ENCODE measurements at regions not wholly inside any gene's neighbourhood (a gene's known extent, or its start where the extent isn't known, plus 50 kb on each side); places are given as distances from the start of the nearest gene placed in this dataset.
"Not testable (repeated sequence)": the region's sequence is repeated elsewhere in the genome, so short reads cannot be mapped to it uniquely, and the experiment has no call there.

DNA sequence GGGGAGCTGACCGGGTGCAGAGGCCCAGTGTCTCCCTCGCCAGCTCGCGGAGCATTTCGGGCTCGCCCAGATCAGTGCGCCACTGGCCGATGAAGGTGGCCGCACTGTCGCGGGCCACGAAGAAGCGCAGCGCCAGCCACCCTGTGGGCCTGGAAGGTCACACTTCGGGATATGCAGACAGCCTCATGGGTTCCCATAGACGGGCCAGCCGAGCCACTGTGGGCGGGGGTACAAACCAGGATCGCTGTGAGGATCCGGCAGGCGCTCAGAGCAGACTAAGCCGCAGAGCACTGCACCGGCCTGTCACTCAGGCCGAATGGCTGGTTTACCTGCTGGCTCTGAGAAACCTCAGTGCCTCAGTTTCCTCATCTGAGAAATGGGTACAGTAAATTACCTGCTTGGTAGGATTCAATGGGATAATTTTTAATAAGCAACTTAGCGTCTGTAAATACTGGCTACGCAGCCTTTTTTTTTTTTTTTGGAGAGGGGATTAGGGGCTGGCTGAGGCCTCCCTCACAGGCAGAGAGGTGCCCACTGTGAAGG lies 64.0 kb upstream of the IGFBPL1 start:
- no peak overlapping the region for H3K4ac ChIP-seq (ENCODE audit: low read depth, low read length)
- H2BK12ac ChIP-seq (ENCODE audit: low read length), result no peak overlapping the region
- H3K18ac ChIP-seq (ENCODE audit: low read length), result no peak overlapping the region
- no peak overlapping the region for H3K9ac ChIP-seq (ENCODE audit: low read length)
- no peak overlapping the region for H3K4me2 ChIP-seq (ENCODE audit: low read length)
- no CpG with 5 or more reads among the region's 26 CpGs for WGBS (ENCODE audit: extremely low coverage, insufficient coverage, insufficient read length)
- H3K79me1 ChIP-seq (ENCODE audit: low read length), result no peaks in the 10 kb centered on the region
- no peaks in the 10 kb centered on the region for H3K79me2 ChIP-seq (ENCODE audit: control insufficient read depth, insufficient read depth, low read length, poor library complexity)
- H3K9me3 ChIP-seq (ENCODE audit: insufficient read depth, low read depth, low read length), result no peaks in the 10 kb centered on the region
- H2BK120ac ChIP-seq (ENCODE audit: insufficient read depth, low read length, poor library complexity), result no peak overlapping the region
- H2AFZ ChIP-seq (ENCODE audit: insufficient read depth, low read length, poor library complexity), result no peak overlapping the region
- no peak overlapping the region for H2BK5ac ChIP-seq (ENCODE audit: low read depth, low read length, poor library complexity)
- no peak overlapping the region for H4K8ac ChIP-seq (ENCODE audit: low read depth, low read length)
- H3K36me3 ChIP-seq (ENCODE audit: control insufficient read depth in 1 of 2, insufficient read depth in 2 of 2, low read length in 2 of 2), result no peaks in the 10 kb centered on the region
- H3K4me1 ChIP-seq (ENCODE audit: control insufficient read depth in 1 of 2, insufficient read depth in 2 of 2, low read length in 2 of 2), result peaks cover 0 to 3% of the 10 kb centered on the region in 2 experiments
- H3K23ac ChIP-seq (ENCODE audit: low read length), result no peak overlapping the region
- no peak overlapping the region for H3K27ac ChIP-seq (ENCODE audit: low read depth, low read length)
- no peak overlapping the region for H4K91ac ChIP-seq (ENCODE audit: low read depth, low read length)
- no peak for DNase-seq
- H3K4me3 ChIP-seq (ENCODE audit: low read depth, low read length), result no peak overlapping the region
- H3K14ac ChIP-seq (ENCODE audit: low read length), result no peak overlapping the region
- no peak overlapping the region for H4K12ac ChIP-seq (ENCODE audit: low read depth, low read length)
- no peaks in the 10 kb centered on the region for H3K27me3 ChIP-seq (ENCODE audit: insufficient read depth, low read length)
- no peak overlapping the region for H2AK5ac ChIP-seq (ENCODE audit: low read length)

DNA sequence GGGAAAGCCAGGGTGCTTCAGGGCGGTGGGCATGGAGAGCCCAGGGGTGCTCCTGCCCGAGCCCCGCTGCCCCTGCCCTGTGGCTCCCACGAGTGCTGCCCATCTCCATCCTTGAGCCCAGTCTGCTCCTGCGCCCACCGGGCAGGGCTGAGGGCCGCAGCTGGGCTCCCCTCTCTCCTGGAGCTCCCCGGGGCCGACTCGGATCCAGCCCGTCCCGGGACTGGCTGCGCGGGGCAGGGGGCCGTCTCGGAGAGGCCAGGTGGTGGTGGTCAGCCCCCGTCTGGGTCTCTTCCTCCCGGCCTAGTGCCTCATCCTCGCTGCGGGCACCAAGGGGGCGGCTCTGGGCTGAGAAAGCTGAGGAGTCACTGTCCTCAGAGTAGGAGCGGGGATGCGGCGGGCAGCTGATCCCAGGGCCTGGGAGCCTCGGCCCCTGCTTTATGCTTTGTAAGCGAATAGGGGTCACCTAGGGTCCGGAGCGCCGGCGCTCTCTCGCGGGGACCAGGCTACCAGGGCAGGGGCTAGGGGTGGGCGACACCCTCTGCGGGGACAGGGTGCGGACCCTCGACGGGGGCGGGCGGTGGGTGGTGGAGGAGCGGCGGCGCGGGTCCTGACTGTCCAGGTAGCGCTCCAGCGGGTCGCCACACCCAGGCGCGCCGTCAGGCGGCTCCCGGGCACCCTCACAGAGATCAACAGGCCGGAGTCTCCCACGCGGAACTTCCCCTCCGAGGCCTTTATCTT lies 63.3 kb upstream of the IGFBPL1 start:
- H3K4me3 ChIP-seq (ENCODE audit: low read depth, low read length); H3K18ac ChIP-seq (ENCODE audit: low read length); H3K27ac ChIP-seq (ENCODE audit: low read depth, low read length); H3K79me2 ChIP-seq (ENCODE audit: control insufficient read depth, insufficient read depth, low read length, poor library complexity); H4K8ac ChIP-seq (ENCODE audit: low read depth, low read length); H3K23ac ChIP-seq (ENCODE audit: low read length); H3K4me1 ChIP-seq (ENCODE audit: control insufficient read depth in 1 of 2, insufficient read depth in 2 of 2, low read length in 2 of 2); H2BK5ac ChIP-seq (ENCODE audit: low read depth, low read length, poor library complexity); H3K79me1 ChIP-seq (ENCODE audit: low read length); H4K12ac ChIP-seq (ENCODE audit: low read depth, low read length); H2AK5ac ChIP-seq (ENCODE audit: low read length); H2BK12ac ChIP-seq (ENCODE audit: low read length); H3K36me3 ChIP-seq (ENCODE audit: control insufficient read depth in 1 of 2, insufficient read depth in 2 of 2, low read length in 2 of 2); DNase-seq; H3K27me3 ChIP-seq (ENCODE audit: insufficient read depth, low read length); H3K9me3 ChIP-seq (ENCODE audit: insufficient read depth, low read depth, low read length); H2BK120ac ChIP-seq (ENCODE audit: insufficient read depth, low read length, poor library complexity); H3K4ac ChIP-seq (ENCODE audit: low read depth, low read length); H4K91ac ChIP-seq (ENCODE audit: low read depth, low read length); H3K9ac ChIP-seq (ENCODE audit: low read length); H3K4me2 ChIP-seq (ENCODE audit: low read length); H2AFZ ChIP-seq (ENCODE audit: insufficient read depth, low read length, poor library complexity); H3K14ac ChIP-seq (ENCODE audit: low read length): not testable (repeated sequence)
- WGBS (ENCODE audit: extremely low coverage, insufficient coverage, insufficient read length), result no CpG with 5 or more reads among the region's 55 CpGs

DNA sequence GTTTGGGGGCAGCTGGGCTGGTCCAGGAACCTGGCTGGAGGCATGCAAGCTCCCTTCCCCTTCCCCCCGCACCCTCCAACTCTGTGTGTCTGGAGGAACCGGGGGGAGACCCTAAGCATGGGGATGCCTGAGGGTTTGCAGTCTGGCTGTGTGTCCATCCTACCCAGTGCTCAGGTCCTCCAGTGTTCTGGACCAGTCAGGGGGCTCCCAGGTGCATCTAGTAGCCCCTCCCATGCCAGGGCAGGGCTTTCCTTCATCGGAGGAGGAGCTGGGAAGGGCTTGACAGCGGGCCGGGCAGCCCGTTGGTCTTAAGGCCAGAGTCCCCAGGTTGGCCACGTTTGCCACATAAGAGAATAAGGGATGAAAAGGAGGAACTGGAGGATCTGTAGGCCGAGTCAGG lies 62.6 kb upstream of the IGFBPL1 start:
- H3K36me3 ChIP-seq (ENCODE audit: control insufficient read depth in 1 of 2, insufficient read depth in 2 of 2, low read length in 2 of 2), result no peaks in the 10 kb centered on the region
- no peak overlapping the region for H4K12ac ChIP-seq (ENCODE audit: low read depth, low read length)
- no peak overlapping the region for H3K18ac ChIP-seq (ENCODE audit: low read length)
- H3K9me3 ChIP-seq (ENCODE audit: insufficient read depth, low read depth, low read length), result no peaks in the 10 kb centered on the region
- no peak overlapping the region for H3K27ac ChIP-seq (ENCODE audit: low read depth, low read length)
- no peak overlapping the region for H2BK12ac ChIP-seq (ENCODE audit: low read length)
- no peak overlapping the region for H3K14ac ChIP-seq (ENCODE audit: low read length)
- H3K23ac ChIP-seq (ENCODE audit: low read length), result no peak overlapping the region
- no peak overlapping the region for H3K4me2 ChIP-seq (ENCODE audit: low read length)
- no peaks in the 10 kb centered on the region for H3K27me3 ChIP-seq (ENCODE audit: insufficient read depth, low read length)
- H3K4ac ChIP-seq (ENCODE audit: low read depth, low read length), result no peak overlapping the region
- H2BK120ac ChIP-seq (ENCODE audit: insufficient read depth, low read length, poor library complexity), result no peak overlapping the region
- no peak overlapping the region for H2AFZ ChIP-seq (ENCODE audit: insufficient read depth, low read length, poor library complexity)
- no peak overlapping the region for H2BK5ac ChIP-seq (ENCODE audit: low read depth, low read length, poor library complexity)
- no peaks in the 10 kb centered on the region for H3K79me1 ChIP-seq (ENCODE audit: low read length)
- no peak overlapping the region for H4K91ac ChIP-seq (ENCODE audit: low read depth, low read length)
- H3K79me2 ChIP-seq (ENCODE audit: control insufficient read depth, insufficient read depth, low read length, poor library complexity), result no peaks in the 10 kb centered on the region
- H3K4me3 ChIP-seq (ENCODE audit: low read depth, low read length), result no peak overlapping the region
- H4K8ac ChIP-seq (ENCODE audit: low read depth, low read length), result no peak overlapping the region
- peaks cover 3% of the 10 kb centered on the region in 2 experiments for H3K4me1 ChIP-seq (ENCODE audit: control insufficient read depth in 1 of 2, insufficient read depth in 2 of 2, low read length in 2 of 2)
- DNase-seq, result no peak
- H2AK5ac ChIP-seq (ENCODE audit: low read length), result no peak overlapping the region
- no CpG with 5 or more reads among the region's 8 CpGs for WGBS (ENCODE audit: extremely low coverage, insufficient coverage, insufficient read length)
- no peak overlapping the region for H3K9ac ChIP-seq (ENCODE audit: low read length)

DNA sequence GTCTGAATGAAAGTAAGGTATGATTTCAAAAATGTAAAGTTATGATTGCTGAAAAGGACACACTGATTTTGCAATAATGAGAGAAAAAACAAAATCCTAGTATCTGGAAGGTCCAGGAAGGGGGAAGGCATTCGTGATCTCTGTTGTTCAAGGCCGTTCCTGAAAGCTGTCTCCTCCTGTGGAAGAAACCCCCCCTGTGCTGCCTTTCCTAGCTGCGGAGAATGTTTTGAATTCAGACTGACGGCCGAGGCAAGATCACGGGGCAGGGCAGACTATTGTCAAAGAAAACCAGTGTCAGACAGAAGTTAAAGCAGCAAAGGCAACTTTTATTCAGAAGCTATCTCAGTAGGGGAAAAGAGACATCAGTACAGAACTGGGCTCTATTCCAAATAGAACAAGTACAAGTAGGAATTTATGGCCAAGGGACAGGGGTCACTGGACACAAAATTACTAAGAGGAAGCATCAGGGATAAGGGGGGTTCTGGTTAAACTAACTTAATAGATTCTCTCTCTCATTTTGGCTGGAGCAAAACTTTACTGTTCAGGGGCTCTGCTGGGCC lies 61.9 kb upstream of the IGFBPL1 start:
- no peak overlapping the region for H2BK5ac ChIP-seq (ENCODE audit: low read depth, low read length, poor library complexity)
- H4K8ac ChIP-seq (ENCODE audit: low read depth, low read length), result no peak overlapping the region
- H3K4me3 ChIP-seq (ENCODE audit: low read depth, low read length), result no peak overlapping the region
- no peak for DNase-seq
- no peak overlapping the region for H3K23ac ChIP-seq (ENCODE audit: low read length)
- no peak overlapping the region for H3K4me2 ChIP-seq (ENCODE audit: low read length)
- H3K9me3 ChIP-seq (ENCODE audit: insufficient read depth, low read depth, low read length), result no peaks in the 10 kb centered on the region
- H4K12ac ChIP-seq (ENCODE audit: low read depth, low read length), result no peak overlapping the region
- no peak overlapping the region for H3K27ac ChIP-seq (ENCODE audit: low read depth, low read length)
- no peaks in the 10 kb centered on the region for H3K27me3 ChIP-seq (ENCODE audit: insufficient read depth, low read length)
- H3K14ac ChIP-seq (ENCODE audit: low read length), result no peak overlapping the region
- H3K4ac ChIP-seq (ENCODE audit: low read depth, low read length), result no peak overlapping the region
- no peak overlapping the region for H2AK5ac ChIP-seq (ENCODE audit: low read length)
- no peak overlapping the region for H2BK12ac ChIP-seq (ENCODE audit: low read length)
- H3K79me2 ChIP-seq (ENCODE audit: control insufficient read depth, insufficient read depth, low read length, poor library complexity), result no peaks in the 10 kb centered on the region
- H3K18ac ChIP-seq (ENCODE audit: low read length), result no peak overlapping the region
- no peak overlapping the region for H4K91ac ChIP-seq (ENCODE audit: low read depth, low read length)
- no peak overlapping the region for H2AFZ ChIP-seq (ENCODE audit: insufficient read depth, low read length, poor library complexity)
- no CpG with 5 or more reads among the region's 6 CpGs for WGBS (ENCODE audit: extremely low coverage, insufficient coverage, insufficient read length)
- H3K9ac ChIP-seq (ENCODE audit: low read length), result no peak overlapping the region
- no peaks in the 10 kb centered on the region for H3K36me3 ChIP-seq (ENCODE audit: control insufficient read depth in 1 of 2, insufficient read depth in 2 of 2, low read length in 2 of 2)
- H3K79me1 ChIP-seq (ENCODE audit: low read length), result no peaks in the 10 kb centered on the region
- H2BK120ac ChIP-seq (ENCODE audit: insufficient read depth, low read length, poor library complexity), result no peak overlapping the region
- H3K4me1 ChIP-seq (ENCODE audit: control insufficient read depth in 1 of 2, insufficient read depth in 2 of 2, low read length in 2 of 2), result peaks cover 3% of the 10 kb centered on the region in 2 experiments
